HG03442 (cell line): ENCODE measurements at regions not wholly inside any gene's neighbourhood (a gene's known extent, or its start where the extent isn't known, plus 50 kb on each side); places are given as distances from the start of the nearest gene placed in this dataset.

Experiments
- ATAC-seq: cut with Tn5 transposase; IDR thresholded peaks from one replicate; pipeline ENCODE4 v1.9.1; 2021; ENCODE audit warnings: mild to moderate bottlenecking, moderate library complexity; ENCODE audit not compliant: unreplicated experiment

DNA sequence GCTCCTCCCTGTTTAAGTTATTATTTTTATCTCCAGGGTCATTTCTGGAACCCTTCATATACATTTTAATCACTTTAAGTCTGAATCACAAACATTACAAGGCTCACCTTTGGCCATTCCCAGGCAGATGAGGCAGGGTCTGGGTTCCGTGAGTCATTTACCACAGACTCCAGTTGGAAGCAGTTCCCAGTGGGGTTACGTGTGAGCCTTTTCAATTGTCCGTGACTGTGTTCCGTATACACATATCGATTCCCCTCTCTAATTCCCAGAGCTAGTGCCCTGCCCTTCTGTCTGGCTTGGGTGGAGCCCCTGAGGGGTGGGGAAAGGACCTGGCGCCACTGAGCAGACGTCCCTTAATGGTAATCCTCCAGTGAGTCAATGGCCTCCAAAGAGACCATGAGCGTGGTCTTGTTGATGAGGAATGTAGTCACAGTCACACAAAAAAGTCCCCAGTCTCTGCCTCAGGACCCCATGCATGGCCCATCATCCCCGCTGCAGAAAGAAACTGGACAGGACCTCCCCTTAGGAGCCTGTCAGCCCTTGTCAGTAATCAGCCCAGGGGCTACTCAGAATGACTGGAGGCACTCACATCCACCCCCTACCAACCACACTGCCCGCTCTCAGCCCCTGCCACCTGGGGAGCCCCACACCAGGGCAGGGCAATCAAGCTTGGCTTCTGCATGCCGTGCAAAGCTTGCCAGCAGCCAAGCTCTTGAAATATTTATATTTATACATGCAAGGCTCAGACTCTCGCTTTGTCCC, 144.4 kb downstream of the ZIC5 start:
- ATAC-seq: no peak

DNA sequence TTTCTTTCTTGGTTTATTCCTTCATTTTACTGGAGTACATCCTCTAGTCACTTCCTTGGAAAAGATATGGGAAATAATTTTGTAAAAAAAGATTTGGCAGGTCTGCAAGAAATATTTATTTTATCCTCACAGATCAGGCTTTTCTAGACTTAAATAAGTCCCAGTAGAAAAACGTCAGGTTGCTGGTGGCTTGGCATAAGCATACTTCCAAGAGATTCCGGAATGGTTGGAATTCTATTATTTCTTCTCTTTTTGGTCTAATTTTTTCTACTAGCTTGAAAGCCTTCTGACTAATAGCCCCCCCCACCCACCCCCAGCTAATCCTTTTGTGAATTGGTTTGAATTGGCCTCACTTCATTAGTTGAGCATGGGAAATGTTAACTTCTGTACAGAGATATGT, 147.6 kb downstream of the ZIC5 start:
- no peak for ATAC-seq

DNA sequence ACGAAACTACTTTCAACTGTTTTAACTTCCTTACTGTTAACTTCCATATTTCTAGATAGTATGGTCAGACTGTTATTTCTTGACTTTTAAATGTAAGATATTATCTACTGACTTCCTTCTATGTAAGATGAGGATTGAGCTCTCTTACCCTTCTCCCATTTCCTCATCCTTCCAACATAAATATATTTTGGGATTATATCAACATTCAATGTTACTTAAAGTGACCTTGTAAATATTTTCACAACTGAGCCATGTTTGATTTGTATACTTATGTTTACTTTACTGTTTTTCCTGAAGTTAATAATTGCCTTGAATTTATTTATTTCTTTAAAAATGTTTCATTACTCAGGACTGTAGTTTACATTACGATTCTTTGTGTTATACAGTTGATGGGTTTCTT, 148.7 kb downstream of the ZIC5 start:
- ATAC-seq: no peak

DNA sequence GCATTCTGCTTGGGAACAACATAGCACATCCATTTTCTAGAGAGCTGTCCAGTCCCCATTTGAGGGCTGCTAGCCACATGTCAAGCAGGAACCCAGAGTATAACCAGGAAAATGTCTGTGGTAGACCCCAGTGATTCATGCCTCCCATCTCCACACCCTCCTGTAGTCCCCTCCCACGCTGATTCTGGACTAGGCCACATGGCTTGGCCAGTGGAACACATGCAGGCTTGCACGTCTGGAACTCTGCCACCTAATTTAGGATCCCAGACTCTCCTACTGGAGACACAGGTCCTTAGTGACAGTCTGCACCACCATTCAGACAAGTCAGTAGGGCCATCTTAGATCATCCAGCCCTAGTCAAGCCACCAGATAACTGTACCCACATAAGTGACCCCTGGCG, 149.8 kb downstream of the ZIC5 start:
- ATAC-seq: no peak

DNA sequence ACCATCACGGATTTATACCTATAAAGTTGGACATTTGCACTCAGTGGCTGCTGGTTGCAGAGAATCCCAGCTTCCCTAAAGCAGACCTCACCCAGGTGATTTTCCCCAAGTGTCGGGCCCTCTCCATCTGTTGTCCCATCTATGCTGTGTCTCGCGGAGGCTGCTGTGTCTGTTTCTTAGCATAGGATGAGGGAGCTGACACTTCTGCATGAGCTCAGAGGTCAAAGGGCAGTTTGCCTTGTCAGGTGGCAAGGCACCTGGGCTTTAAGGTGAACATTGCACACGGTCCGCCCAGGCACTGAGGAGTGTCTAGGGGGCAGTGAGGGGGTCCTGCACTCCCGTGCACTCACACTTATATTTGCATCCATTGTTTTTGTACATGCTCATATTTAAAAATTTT, 151.6 kb downstream of the ZIC5 start:
- no peak for ATAC-seq

DNA sequence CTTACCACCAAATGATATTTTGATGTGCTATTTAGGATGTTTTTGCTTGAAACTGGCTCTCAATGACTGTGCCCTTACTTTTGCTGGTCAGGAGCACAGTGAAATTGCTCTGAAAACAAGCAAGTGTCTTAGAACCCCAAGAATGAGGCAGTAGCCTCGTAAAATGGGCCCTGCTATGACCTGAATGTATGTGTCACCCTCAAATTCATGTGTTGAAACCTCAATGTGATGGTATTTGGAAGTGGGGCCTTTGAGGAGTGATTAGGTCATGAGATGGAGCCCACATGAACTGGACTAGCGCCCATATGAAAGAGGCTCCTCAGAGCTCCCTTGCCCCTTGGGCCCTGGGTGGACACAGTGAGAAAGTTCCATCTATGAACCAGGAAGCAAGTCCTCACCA, 155.2 kb downstream of the ZIC5 start:
- ATAC-seq: no peak

DNA sequence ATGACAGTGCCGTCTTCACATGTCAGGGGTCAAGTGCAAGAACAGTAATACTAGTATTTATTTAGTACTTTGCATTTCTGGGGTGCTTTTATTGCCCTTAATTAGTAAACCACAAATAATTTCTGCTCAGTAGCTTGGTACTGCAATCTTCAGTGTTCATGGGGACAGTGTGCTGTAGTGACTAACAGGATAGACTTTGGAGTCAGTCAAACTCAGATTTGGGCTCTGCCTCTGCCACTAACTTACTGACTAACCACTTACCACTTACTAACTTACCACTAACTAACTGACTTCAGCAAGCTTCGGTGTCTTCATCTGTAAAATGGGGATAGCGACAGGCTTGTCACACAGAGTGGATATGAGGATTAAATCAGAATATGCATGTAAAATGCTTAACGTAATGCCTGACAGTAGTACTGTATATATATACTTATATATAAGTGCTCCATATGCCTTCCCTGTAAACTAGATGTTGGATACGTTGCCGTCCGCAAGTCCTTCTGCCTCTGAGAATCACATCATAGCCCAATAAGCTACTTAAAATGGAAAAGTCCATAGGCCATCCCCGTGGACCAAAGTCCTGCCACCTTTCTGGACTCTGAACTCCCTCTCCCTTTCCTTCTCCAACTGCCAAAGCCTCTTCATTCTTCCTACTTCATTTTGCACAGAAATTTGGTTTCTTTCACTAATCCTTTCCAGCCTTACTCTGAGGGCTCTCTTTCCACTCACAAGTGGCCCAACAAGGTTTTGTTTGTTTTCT, 158.1 kb downstream of the ZIC5 start:
- ATAC-seq: no peak

DNA sequence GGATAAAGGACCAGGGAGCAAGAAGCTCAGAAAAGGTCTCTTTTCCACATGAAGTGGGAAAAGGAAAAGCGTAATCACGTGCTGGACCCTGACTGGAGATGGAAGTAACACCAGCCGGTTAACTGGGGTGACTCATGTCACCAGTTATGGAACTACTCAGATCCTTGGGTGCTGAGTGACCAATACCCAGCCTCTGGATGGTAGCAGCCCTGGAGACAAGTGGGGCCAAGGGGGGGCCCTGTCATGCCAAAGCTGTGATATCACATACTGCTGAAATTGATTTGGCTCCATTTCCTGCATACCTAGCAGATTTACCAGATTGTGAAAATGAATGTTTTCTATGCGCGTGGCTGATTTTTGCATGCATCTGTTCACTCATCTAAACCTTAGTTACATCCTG, 158.9 kb downstream of the ZIC5 start:
- ATAC-seq: no peak

DNA sequence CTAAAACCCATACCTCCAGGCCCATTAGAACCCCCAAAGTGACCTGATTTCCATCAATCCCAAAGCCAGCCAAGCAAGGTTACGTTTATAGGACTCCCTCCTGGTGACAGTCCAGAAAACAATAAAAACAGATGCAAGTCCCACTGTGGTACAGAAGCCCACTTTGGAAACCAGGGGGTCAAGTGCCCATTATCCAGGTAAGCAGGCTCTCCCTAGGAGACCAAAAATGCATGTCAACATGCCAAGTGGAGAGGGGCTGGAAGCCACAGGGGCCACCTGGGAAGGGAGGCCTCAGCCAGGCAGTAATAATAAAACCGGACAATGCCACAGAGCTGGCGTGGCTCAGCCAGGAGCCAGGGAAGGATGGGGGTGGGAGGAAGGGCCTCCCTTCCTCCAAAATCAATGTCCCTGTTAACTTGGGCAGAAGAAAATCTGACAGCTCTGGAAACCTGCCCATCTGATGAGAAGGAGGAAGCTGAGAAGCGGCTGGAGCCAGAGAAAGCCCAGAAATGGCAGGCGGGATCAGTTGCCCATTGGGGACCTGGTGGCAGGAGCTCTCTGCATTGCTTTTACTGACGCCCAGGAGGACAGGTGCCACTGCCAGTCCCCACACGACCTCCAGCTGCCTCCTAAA, 160.4 kb downstream of the ZIC5 start:
- ATAC-seq: no peak

DNA sequence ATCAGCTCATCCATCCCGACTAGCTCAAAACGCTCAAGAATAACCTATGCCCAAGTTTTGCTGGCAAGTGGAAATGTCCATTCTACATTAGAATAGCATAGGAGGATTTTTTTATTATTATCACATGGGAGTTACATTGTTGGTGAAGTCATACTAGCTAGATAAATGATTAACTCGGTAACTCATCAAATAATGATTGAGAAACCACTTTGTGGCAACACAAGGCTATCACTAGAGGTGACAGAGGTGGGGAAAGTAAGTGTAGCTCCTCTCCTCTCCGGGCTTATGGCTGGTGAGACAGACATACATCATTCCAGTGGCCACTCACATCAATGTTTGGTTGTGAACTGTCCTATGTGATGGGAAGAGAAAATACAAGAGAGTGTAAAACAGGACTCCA, 161.6 kb downstream of the ZIC5 start:
- no peak for ATAC-seq

DNA sequence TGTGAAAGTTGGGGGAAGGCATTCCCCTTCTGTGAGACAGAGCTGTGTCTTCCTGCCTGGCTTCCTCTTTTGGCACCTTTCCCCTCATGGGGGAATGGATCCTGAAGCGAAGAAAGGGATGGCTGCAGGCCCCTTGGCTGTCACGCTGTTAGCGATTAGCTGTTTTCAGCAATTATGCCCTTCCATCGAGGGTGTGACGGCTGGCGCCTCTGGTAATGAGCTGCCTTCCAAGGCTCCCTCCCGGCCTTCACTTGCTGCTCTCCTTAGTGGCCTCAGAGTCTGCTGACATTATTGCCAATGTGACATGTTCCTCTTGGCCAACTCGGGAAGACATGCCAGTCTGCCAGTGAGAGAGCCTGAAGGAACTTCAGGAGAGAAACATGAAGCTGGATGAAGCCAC, 162.1 kb downstream of the ZIC5 start:
- ATAC-seq: no peak

DNA sequence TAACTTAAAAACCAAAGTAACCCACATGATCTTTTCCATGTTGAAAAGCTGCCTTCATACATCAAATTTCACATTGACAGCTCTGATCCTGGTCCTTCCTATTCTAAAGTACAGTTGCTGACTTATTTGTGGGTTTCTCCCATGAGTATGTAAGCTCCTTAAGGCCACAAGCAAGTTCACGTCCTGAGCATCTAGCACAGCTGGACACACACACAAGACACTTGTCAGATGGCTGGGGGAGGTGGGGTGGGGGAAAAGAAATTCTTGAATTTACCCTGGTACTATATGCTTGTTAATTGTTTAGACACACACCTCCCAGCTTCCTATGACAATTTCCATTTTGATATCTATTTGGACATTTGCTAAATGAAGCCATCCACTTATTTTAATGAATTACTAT, 162.8 kb downstream of the ZIC5 start:
- no peak for ATAC-seq

DNA sequence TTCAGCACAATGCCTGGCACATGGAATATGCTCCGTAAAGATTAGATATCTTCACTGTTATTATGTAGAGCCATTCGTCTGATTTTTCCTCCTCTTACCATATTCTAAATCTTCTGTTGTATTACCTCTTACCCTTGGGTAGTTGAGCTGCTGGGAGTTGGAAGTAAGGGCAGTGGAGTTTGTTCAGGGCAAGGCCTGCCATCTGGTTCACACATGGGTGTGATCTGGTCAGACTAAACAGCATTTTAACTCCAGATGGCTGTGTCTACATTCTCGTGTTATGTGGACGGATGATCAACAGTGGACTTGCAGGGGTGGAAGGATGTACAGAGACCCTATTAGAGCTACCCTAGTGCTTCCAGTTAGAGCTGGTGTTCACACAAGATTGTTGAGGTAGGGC, 164.9 kb downstream of the ZIC5 start:
- no peak for ATAC-seq

DNA sequence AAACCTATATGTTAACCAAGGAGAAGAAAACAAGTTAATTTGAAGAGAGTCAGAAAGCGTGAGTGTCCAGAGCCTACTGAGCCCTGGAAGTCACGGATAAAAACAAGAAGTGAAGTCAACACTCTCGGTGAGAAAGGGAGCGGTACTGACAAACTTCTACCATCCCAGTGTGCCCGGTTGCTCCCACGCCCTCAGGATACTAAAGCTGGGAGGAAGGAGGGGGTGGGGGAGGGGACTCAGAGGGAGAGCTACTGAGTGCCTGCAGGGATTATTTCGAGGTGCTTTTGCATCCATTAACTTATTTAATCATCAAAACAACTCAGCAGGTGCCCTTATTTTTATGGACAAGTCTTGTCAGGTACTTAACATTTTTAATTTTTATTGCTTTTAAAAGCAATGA, 166.2 kb downstream of the ZIC5 start:
- no peak for ATAC-seq

DNA sequence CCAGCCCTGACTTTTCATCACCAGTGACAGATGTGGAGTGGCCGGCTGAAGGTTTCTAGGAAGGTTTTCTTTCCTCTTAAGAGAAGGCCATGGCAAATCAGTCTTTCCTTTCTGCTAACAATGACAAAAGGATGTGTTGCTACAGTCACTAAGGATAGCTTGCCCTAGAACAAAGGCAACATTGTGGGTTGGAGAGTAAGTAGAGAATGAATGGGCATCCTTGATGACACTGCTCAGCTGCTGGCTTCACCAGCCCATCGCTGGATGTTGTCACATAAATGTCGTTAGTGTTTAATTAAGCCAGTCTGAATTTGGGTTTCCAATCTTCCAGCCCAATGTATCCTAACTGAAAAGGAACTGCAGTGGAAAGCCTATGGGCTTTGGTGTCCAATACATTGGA, 168.4 kb downstream of the ZIC5 start:
- ATAC-seq: no peak

DNA sequence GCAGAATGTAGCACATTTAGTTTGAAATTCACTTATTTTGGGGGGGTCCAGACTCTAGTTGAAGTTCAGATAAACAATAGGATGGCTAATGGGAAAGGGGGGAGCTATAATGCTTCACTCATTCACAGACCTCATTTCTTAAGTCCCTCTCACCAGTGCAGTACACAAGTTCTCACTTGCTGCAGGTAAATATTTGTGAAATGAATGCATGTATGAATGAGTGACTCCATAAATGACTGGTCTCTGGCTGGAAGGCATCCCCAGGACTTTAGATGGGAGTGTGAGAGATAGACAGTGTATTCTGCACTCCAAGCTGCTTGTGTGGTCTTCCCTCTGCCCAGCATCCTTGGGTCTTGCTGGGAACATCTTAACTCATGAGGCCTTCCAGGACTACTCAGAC, 169.2 kb downstream of the ZIC5 start:
- ATAC-seq: no peak

DNA sequence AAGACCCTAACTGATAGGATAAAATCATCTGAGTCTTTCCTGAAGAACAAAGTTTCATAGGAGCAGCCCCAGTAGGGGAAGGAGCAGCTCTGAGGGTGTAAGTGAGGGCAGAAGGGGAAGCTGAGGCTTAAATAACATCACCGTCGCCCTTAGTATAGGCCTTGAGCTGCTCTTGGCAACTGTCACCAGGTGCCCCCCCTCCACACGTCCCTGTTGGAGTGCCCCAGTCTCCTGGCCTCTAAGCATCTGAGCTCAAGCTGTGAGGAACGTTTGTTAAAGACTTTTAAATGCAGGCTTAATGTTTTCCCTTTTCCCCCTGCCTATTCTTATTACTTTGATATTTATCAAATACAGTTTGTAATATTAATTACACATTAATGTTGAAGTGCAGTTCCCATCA, 170.6 kb downstream of the ZIC5 start:
- no peak for ATAC-seq

DNA sequence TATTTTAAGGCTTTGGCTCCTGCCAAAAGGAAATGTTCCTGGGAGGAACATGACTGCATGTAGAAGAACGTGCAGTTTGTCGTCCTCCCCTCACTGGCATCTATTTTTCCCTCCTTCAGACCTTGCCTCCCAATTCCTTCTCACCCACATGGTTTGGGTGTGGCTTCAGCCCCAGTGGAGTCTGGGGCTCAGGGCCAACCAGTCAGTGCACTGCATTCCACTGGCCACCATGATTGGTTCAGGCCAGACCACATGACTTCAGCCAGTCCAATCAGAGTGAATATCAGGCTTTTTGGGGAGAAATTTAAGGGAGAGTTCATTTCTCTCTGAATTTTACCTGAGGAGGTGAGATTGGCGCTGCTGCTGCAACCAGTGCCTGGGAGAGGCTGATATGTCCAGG, 171.6 kb downstream of the ZIC5 start:
- ATAC-seq: no peak

DNA sequence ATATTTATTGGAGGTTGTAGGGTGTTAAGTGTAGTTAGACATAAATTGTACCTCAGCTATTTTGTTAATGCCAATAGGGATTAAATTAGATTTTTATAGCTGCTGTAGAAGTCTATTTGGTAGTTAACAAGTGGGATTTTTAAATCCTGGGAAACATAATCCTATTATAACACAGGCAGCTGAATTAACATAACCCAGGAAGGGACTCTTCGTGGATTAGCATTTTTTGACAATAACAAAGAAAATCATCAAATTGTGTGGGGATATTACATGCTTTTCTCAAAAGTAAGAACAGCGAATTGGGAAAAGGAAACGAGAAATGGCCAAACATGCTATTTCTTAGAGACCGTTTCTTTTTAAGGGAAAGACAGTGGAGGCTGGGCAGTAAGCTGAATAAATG, 172.8 kb downstream of the ZIC5 start:
- no peak for ATAC-seq

DNA sequence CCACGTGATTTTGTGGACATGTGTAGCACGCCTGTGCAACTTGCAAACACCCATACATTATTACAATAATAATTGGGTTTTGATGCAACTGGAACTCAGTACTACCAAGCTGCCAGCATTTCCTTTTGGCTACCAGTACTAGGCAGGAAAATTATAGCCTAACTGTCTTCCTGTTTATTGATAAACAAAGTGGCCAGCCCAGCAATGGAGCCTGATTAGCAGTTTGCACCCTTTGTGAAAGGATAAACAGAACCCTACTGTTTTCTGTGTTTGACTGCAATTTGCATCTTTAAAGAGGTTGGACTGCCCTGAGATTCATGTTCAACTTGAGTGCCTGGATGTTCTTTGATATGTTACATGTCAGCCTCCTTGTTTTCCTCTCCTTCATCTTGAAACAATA, 173.9 kb downstream of the ZIC5 start:
- no peak for ATAC-seq

DNA sequence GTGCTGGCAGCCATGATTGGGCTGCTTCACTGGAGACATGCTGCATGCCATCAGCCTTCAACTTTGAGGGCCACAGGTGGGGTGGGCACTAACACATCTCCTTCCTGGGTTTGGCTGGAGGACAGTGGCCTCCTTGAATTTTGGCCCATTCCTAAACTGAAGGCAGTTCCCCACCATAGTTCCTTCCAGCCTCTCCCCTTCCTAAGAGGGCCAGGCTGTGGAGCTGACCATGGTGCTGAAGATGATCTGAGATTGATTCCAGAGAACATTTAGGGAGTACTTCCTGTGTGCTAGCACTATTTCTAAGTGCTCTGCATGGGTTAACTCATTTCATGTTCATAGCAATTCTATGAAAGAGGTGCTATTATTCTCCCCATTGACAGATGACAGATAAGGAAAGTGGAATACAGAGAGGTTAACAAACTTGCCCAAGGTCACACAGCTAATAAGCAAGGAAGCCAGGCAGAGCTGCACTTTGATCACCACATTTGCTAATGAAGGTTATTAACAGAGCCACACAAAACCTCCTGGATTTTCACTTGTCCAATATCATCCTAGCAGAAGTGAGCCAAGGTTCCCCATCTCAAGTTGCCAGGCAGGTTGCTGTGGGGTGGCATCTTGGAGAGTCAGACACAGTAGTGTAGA, 175.3 kb downstream of the ZIC5 start:
- no peak for ATAC-seq
